HG03103 (cell line): ENCODE measurements at regions not wholly inside any gene's neighbourhood (a gene's known extent, or its start where the extent isn't known, plus 50 kb on each side); places are given as distances from the start of the nearest gene placed in this dataset.

Source experiments
- ATAC-seq: cut with Tn5 transposase; IDR thresholded peaks from one replicate; pipeline ENCODE4 v1.9.1; 2021; ENCODE audit warnings: low read depth; ENCODE audit not compliant: unreplicated experiment

DNA sequence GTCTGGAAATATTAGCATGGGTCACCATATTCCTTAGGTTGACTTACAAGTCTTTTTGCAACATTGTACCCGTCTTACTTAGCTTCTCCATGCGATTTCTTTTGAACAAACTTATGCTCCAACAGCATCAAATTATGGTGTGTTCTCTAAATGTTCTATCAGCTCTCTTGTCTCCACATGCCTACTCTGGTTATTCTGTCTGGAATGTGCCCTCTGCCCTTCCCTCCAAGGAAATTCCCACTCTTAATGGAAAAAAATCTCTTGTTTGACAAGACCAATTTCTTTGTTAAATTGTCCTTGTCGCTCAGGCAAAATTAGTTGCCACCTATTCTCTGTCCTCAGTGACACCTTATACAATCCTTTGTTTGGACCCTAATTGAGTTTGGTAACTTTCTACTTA lies 522.8 kb upstream of the LUZP2 start:
- ATAC-seq, result no peak

DNA sequence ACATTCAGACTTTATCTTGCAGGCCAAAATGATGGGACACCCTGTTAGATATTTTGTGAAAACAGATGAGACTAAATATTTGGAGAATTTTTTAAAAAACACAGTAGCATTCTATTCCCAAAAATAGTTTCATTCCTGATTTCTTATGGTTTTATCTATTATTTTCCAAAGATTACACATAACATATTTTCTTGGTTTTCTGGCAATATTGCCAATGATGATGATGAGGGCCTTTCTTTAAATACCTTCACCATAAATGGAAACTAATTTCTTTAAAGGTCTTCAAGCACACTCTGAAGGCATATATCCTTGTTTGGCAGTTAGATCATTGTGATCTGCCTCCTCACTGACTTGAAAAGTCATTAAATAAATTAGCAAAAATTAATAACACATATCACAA lies 522.3 kb upstream of the LUZP2 start:
- ATAC-seq, result no peak

DNA sequence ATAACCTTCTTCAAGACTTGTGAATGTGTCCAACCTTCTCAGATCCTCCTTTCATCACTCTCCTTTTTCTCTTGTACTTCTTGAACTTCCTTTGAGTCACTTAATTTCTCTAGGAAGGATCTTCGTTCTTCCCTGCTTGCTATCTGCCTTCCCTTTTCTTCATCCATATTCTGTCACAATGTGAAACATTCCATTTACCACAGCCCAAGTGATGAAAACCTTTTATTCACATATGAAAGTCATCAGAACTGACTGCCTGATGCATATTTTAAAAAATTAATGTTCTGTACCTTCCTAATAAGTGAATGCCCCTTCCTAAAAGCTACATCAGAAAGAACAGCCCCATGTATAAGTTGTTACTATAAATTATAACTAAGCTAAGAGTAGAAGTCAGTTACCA lies 520.4 kb upstream of the LUZP2 start:
- no peak for ATAC-seq

DNA sequence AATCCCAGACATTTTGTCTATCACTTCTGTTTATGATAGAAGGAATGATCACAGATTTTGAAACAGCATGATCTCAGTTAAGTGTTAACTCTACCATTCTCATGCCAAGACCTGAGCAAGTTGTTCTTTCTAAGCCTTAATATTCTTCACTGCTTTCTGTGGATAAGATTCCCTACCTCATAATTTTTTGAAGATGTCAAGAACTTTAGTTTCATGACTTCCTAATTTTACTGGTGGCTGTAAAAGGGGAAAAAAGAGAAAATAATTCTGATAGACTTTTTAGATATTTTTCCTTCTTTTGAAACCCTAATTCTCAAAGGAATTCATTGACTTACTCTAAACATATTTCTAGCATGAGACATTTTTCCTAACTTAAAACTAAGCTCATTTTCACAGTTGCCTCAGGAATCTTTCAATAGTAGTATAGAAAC lies 520.0 kb upstream of the LUZP2 start:
- no peak for ATAC-seq

DNA sequence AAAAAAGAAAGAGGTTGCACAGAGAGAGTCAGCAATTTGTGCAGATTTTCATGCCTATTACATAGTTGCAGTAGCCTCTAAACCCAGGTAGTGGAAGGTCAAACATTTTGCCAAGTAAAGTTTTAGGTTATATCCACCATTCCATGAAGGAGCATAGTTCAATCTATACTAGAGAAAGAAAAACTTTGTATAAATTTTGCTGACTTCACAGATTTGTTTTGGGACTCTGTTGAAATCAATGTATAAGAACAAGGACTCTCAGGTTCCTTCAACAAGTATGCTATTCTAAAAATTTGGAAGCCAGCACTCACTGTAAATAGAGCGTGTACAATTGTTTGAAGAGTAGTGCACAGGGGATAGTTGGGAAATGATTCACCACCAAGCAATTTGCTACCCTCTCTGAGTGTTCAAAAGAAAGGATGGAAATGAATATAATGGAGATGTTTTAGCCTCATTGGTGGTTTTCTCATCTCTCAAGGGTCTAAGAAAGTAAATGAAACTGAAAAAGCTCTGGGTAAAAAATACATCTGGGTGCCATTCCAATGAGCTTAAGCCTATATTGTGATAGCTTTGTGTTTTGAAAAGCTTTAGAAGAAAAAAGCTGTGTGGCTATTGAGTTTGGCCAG lies 508.4 kb upstream of the LUZP2 start:
- no peak for ATAC-seq

DNA sequence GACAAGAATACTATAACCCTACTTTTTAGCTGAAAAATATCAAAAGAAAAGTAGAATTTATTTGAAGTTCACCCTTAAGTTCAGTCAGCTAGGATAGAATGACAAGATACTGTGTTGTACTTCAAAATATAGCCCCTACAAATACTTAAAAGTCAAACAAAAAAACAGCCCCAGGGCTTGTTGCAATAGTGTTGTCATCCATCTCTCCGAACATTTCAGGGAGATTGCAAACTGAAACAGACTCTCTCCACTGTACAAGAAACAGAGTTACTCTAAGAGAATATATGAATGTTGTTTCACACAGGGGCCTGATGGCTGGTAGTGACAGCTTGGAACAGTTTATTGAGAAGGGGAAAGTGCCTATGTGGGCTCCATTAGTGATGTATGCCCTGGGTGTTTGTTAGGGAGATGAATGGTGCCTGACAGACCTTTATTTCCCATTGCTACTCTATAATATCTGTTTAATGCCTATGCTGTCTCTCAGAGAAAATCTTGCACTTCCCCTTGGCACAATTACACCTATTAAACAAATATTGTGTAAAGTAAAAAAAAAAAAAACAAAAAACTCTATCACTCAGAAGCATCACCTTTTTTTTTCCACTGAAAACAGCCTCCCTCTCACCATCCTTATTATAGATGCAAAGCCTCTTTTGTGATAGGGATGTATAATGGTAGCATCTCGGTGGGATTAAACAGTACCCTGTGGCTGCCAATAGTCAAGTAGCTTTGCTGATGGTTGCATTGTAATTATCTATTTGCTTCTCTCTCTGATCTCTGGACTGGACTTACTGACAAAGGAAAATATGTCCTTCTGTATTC lies 506.3 kb upstream of the LUZP2 start:
- ATAC-seq, result no peak

DNA sequence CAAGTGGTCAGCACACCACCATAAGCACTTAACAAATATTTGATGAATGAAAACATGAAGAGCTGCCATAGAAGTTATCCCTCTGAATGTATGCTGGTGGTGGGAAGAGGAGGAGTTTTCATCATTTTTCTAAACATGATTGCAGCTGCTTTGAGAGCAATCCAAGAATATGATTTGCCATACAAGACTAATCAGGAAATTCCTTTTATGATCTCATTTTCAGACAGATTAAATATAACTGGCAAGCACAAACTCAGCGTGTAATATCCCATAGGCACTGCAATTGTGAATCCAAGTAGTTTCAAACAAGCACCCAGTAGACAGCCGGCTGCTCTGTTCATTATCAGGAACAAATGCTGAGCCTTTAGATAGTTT lies 505.7 kb upstream of the LUZP2 start:
- ATAC-seq, result no peak

DNA sequence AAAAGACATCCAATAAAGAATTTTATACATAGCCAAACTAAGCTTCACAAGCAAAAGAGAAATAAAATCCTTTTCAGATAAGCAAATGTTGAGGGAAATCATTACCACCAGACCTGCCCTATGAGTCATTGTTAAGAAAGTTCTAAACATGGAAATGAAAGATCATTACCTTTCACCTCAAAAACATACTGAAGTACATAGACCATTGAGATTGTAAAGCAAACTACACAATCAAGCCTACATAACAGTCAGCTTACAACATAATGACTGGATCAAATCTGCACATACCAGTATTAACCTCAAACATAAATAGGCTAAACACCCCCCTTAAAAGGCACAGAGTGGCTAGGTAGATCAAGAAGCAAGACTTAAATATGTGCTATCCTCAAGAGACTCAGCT lies 501.0 kb upstream of the LUZP2 start:
- no peak for ATAC-seq

DNA sequence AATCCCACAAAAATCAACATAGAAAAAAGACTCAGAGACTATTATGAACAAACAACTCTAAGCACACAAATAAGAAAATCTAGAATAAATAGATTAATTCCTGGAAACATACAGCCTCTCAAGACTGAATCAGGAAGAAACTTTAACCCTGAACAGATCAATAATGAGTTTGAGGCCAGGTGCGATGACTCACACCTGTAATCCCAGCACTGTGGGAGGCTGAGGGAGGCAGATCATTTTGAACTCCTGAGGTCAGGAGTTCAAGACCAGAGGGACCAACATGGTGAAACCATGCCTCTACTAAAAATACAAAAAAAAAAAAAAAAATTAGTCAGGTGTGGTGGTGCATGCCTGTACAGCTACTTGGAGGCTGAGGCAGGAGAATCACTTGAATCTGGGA lies 499.5 kb upstream of the LUZP2 start:
- ATAC-seq, result no peak

DNA sequence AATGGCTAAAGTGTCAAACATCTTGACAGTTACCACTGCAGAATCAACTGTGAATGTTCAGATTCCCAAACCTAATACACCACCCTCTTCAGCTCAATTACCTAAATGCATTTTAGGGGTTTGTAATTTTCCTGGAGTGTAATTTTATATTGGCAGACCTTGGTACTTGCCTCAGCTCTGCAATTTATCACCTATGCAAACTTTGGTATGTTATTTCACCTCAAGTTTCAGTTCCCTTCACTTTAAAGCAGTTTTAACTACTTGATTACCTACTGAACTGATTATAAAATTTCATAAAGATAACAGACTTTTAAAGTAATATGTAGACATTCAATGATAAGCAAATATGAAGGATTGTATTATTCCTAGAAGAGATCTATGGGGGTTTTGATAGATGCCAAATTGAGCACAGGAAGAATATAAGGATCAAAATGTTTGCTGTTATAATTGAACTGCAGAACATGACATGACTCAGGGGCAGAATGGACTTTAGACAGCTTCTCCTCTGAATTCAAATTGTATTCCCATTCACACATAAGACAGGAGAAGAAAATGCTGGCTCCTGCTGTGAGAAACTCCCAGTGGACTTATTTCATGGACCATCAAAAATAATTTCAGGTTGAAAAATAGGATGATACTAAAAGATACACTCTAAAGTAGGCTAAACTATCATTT lies 491.5 kb upstream of the LUZP2 start:
- ATAC-seq, result no peak

DNA sequence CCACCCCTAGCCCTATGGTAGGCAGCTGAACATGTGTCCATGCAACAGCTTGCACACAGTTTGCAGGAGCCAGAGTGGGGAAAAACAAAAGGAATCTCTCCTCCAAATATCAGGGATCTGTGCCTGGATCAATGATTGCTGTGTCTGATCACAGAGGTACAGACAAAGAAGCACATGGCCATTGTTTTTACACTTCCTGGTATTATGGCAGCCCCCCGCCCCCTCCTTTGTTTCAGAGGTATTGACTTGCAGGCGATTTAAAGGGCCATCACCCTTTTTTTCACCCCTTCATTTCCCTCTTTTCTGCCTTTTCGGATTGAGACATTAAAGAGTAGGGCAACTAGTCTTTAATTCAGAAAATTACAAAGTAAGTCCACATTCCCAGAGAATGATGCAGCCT lies 453.0 kb upstream of the LUZP2 start:
- ATAC-seq, result no peak

DNA sequence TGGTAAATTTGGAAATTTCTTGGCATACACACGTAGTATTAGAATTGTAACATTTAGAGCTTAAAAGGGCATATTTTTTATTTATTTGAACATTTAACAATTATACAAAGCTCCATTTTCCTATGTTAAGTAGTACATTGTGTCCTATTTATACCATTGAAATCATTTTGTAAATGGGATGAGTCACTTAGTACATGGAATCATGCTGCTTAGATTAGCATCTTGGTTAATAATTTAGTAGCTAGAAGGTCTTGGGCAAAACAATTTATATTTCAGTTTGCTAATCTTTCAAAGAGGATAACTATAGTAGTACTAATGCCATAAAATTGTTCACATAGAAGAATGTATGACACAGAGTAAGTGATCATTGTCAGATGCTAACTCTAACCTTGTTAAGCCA lies 450.1 kb upstream of the LUZP2 start:
- ATAC-seq, result no peak

DNA sequence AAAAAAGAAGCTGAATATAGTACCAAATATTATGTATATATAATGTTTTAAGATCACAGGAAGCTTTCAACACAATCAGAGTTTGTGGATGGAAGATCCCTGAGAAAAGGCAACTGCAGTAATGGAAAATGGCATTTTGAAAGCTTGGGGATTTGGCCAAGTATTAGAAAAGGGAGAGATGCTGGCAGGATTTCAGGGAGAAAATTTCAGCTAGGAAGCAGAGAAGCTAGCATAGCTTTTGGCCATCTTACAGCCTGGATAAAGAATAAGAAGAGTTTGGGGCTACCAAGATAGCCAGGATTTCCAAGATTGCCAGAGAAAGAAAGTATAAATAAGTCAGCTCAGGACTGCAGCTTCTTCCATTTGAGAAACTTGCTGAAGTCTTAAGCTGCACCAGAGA lies 440.8 kb upstream of the LUZP2 start:
- ATAC-seq, result no peak

DNA sequence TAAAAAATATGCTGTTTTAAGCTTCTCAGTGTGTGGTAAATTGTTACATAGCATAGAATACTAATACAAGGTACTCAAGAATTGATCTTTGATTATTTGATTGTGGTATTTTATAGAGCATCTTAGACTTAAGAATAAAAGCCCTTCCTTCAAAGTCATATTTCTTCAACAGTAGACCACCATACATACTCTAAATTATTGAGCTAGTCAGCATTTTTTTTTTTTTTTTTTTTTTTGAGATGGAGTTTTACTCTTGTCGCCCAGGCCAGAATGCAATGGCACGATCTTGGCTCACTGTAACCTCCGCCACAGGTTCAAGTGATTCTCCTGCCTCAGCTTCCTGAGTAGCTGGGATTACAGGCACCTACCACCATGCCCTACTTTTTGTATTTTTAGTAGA lies 436.7 kb upstream of the LUZP2 start:
- ATAC-seq, result no peak

DNA sequence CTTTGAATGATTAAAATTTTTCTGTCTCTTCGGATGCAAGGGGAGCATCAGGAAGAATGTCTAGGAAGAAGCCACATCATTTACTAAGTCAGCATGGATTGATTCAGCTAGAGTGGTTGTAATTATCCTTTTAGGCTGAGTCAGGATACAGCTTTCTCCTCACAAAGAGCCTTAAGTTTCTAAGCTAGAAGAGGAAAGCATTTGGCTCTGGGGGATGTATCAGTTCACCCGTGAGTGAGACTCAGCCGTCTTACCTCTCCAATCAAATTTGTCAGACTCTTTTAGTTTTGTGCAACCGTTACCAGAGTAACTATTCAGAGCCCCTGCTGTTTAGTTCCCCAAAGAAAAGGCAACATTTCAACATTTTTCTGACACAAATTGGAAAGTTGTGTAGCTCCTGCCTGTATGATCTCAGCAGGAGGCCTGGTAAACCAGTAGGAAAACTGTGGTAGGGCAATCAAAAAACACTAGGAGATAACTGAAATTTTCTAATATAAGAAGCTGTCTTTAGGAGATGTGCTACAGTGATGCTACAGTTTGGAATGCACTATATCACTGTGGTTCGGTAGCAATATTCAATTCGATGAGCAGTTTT lies 432.4 kb upstream of the LUZP2 start:
- ATAC-seq, result no peak

DNA sequence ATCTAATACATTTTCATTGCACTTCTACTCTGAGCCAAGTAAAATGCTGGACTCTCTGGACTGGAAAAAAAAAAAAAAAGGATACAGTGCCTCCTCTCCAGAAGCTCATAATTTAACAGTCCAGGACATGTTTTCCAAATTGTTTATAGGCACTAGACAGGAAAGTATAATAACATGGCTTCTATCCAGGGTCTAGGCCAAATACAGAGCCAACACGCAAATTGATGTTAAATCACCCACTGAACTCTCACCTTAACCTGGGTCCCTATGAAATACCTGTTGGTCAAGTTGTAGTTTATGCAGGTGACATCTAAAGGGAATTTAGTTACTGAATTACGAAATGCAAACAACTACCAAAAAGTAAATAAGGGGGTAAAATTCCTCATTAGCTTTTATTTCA lies 428.7 kb upstream of the LUZP2 start:
- ATAC-seq, result no peak

DNA sequence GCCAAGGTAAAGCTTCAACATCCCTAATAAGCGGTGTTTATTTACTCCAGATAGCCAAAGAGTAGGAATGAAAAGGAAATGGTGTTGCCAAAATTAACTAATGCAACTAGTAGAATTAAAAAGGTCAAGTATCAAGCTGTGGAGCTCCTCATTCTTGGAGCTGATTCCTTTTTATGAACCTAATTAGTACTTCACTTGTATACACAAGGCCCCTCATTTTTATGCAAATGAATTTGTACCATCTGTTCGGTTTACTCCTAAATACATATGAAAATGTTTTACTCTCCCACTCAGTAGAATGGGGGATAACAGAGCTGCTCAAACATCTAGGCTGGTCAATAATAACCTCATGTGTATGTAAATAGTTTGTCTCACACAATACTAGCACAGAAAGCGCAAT lies 426.4 kb upstream of the LUZP2 start:
- no peak for ATAC-seq

DNA sequence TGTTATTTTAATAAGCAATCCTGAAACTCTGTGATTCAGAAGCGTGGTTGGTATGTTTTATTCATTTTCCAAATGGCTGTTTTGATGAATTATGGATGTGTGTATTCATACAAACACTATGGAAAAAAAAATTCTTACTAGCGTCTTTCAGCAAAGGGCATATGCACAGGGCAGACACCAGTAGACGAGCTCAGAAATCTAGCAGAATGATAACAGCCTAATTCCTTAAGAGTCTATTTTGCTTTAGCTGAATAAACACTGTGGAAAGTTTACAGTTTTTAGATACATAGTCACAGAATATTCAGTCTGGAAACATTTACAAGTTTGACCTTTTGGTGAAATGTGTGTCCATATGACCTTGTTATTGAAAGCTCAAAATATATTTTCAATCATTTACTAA lies 418.8 kb upstream of the LUZP2 start:
- ATAC-seq, result no peak

DNA sequence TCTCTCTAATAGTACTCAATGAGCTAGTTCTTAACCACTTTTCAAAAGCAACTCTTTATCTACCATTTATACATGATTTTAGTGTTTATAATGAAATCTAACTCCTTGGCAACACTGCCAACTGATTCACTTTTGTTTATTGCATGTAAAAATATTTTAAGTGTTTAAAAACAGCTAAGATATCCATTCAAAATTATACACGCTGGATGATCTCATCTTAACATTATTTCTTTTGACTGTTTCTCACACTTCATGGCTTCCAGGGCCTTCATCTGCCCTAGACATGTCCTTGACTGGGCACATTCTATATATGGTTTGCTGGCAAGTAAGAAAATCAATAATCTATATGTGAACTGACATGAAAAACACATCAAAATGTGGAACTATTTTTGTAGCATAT lies 414.6 kb upstream of the LUZP2 start:
- no peak for ATAC-seq

DNA sequence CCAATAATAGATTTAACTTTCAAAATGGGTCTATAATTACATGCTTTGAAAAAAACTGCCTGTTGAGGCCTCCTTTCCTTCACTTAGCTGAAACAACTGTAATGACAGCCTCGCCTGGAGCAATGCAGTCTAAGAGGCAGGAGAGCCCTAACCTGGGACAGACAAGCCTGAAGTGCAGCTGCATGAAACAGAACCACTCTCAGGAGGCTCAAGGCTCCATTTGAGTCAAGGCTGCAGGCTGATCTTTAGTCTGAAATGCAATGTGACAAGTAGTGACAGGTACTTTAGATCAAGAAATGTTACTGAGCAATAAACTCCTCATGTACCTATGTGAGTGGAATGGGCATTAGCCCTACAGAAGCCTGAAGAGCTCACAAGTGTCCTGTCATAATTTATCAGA lies 414.0 kb upstream of the LUZP2 start:
- ATAC-seq, result no peak

DNA sequence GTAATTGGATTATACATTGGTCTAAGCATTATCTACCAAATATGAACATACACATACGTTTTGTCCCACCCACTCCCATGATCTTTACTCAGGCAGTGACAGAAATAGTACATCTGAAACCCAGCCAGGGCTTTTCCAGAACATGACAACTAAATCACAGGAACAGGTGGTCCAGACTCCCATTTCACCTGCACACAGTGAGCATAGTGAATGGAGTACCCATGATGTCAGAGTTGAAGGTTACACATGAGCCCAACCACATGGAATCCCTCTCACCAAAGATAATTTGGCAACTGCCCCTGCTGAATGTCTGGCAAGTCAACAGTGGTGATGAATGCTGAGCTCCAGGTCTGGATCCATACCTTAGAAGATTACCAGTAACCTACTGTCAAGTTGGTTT lies 411.9 kb upstream of the LUZP2 start:
- ATAC-seq, result no peak

DNA sequence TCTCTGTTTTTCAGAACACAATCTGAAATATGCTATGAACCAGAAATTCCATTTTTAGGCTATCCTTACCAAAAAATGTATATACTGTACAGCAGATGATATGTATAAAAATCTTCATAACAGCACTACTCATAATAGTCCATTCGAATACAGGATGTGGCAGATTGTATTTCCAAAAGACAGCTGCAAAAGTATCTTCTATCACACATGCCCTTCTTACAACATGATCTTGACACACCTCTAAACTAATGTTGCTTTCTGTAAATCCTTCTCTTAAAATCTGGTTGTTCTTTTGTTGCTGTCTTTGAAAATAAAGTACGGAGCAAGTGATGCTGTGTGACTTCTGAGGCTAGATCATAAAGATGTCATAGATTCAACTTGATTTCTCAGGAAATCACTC lies 409.9 kb upstream of the LUZP2 start:
- no peak for ATAC-seq
